ENCODE measurements at regions not wholly inside any gene's neighbourhood (a gene's known extent, or its start where the extent isn't known, plus 50 kb on each side); places are given as distances from the start of the nearest gene placed in this dataset.
A peak's percentile ranks its signal among the peaks of the same experiment; 100 is the strongest.
"Not testable (repeated sequence)": the region's sequence is repeated elsewhere in the genome, so short reads cannot be mapped to it uniquely, and the experiment has no call there.

DNA sequence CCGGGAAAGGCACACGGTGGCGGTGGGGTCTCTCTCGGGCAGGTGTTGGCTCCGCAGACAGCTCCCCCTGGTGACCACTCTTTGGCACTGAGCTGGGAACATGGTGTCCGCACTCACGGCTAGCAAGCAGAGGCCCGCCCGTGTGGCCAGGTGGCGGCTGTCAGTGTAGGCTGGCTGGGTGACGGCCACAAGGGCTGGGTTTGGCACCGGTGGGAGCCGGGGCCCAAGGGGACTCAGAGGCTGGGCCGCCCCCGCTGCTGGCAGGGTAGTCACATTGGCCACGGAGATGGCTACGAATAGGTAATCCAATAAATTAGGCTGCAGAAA lies 1071.7 kb downstream of the RPIA start:
- TF ChIP-seq CTCF (IDR thresholded peaks at IDR 0.05; ENCODE audit: insufficient read depth in 1 of 2, low read depth in 1 of 2, low read length in 1 of 2, severe bottlenecking in 1 of 2, unreplicated experiment in 1 of 2) = peak in 1 of 2 experiments; percentile 38
- Histone ChIP-seq H3K36me3 (ENCODE audit: control insufficient read depth, insufficient read depth, low read length) (no peaks in the 10 kb centered on the region), H3K27me3 (replicated peaks; ENCODE audit: control insufficient read depth, insufficient read depth, low read length) (no peaks in the 10 kb centered on the region), H3K4me1 (no peaks in the 10 kb centered on the region), H3K4me3 (ENCODE audit: low read depth, low read length) (no peak overlapping the region), H3K9me3 (no peaks in the 10 kb centered on the region; the same call in 1 of the 2 replicates)
- no peak overlapping the region for H3K4me3 Mint-ChIP-seq (ENCODE audit: unreplicated experiment)
- no peaks in the 10 kb centered on the region for H3K36me3 Mint-ChIP-seq (ENCODE audit: insufficient read depth, unreplicated experiment)
- H3K4me1 Mint-ChIP-seq (ENCODE audit: low read depth, unreplicated experiment) = no peaks in the 10 kb centered on the region
- intact Hi-C loops (cut with micrococcal nuclease; ENCODE audit: unreplicated experiment) = no loop called here
- no TSS peak for BruUV-seq (replicated peaks)
- ChIA-PET POLR2A (no interaction called here), CTCF (no interaction called here)
- H3K27me3 Mint-ChIP-seq (ENCODE audit: insufficient read depth, unreplicated experiment) = peaks cover 15% of the 10 kb centered on the region
- DNase-seq = peak in 1 of 2 experiments; percentile 40
- no peaks in the 10 kb centered on the region for H3K9me3 Mint-ChIP-seq (ENCODE audit: unreplicated experiment)
- no peak overlapping the region for H3K27ac Mint-ChIP-seq (ENCODE audit: unreplicated experiment)

DNA sequence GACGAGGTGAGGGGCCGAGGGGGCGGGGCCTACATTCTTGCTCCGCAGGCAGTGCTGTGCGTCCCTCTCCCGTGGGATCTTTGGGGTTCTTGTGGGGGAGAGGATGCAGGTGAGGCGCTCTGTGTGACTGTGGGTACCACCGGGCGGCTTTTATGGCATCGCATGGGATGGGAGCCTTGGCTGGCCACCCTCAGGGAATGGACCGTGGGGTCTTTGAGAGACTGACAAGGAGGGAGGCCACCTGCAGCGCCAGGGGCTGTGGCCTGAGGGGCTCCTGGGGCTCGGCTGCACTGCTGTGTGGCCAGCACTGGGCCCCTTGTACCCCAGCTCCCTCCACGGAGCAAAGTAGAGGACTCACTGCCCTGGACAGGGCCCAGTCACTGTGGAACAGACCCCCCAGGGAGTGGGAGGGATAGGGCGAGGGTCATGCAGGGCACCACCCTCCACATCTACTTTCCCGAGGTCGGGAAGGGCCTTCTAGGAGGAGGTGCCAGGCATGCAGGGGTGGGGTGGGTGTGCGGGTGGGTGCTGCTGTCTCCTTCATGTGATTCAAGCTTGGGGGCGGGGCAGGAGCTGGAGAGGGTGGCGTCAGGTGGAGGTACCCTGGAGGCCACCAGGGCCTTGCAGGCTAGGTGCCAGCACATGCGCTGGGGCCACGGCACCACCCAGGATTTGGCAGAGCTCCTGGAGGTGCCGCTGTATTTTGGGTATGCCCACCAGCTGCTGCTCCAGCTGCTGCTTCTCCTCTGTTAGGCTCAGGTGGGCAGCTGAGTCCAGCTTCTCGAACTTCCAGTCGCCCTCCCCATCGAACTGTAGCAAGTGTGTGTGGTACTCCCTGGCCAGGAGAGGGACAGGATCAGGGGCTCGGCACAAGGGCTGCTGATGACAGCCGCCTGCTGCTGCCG lies 1072.4 kb downstream of the RPIA start:
- ChIA-PET CTCF (no interaction called here), POLR2A (no interaction called here)
- H3K4me1 Mint-ChIP-seq (ENCODE audit: low read depth, unreplicated experiment) = no peaks in the 10 kb centered on the region
- peaks cover 12% of the 10 kb centered on the region for H3K27me3 Mint-ChIP-seq (ENCODE audit: insufficient read depth, unreplicated experiment)
- Histone ChIP-seq H3K9me3 (no peaks in the 10 kb centered on the region; the same call in 1 of the 2 replicates), H3K27me3 (replicated peaks; ENCODE audit: control insufficient read depth, insufficient read depth, low read length) (no peaks in the 10 kb centered on the region), H3K4me3 (ENCODE audit: low read depth, low read length) (no peak overlapping the region), H3K36me3 (ENCODE audit: control insufficient read depth, insufficient read depth, low read length) (no peaks in the 10 kb centered on the region), H3K4me1 (no peaks in the 10 kb centered on the region)
- H3K27ac Mint-ChIP-seq (ENCODE audit: unreplicated experiment) = no peak overlapping the region
- intact Hi-C loops (cut with micrococcal nuclease; ENCODE audit: unreplicated experiment) = no loop called here
- no peak overlapping the region for H3K4me3 Mint-ChIP-seq (ENCODE audit: unreplicated experiment)
- H3K9me3 Mint-ChIP-seq (ENCODE audit: unreplicated experiment) = no peaks in the 10 kb centered on the region
- H3K36me3 Mint-ChIP-seq (ENCODE audit: insufficient read depth, unreplicated experiment) = no peaks in the 10 kb centered on the region
- TF ChIP-seq CTCF (IDR thresholded peaks at IDR 0.05; ENCODE audit: insufficient read depth in 1 of 2, low read depth in 1 of 2, low read length in 1 of 2, severe bottlenecking in 1 of 2, unreplicated experiment in 1 of 2) = no peak
- DNase-seq = peak in 1 of 2 experiments; percentile 40
- BruUV-seq (replicated peaks) = no TSS peak

DNA sequence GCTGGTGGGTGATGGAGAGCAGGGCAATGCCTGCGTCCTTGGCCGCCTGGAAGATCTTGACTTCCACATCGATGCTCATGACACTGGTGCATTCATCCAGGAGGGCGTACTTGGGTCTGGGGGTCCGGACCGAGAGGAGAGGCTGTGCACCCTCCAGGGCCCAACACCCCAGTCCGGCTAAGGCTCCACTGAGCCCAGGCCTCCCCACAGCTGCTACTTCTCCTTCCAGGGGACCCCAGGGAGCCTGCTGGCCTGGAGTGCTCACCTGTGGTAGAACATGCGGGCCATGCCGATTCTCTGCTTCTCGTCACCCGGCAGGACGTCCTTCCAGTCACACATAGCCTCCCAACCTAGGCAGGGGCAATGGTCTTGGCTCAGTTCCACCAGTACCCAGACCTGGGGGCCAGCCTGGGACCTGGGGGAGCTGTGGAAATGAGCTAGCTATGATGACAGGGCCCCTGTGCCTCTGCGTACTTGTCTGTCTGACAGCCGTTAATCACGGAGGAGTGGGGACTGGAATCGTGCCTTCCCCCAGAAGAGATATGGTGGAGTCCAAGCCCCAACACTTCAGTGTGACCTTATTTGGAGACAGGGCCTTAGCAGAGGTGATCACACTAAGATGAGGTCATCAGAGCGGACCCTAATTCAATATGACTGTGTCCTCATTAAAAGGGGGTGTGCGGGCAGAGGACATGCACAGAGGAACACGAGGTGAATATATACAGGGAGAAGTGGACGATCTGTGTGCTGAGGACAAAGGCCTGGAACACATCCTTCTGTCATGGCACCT lies 1073.3 kb downstream of the RPIA start:
- H3K36me3 ChIP-seq (ENCODE audit: control insufficient read depth, insufficient read depth, low read length); H3K4me1 Mint-ChIP-seq (ENCODE audit: low read depth, unreplicated experiment); H3K36me3 Mint-ChIP-seq (ENCODE audit: insufficient read depth, unreplicated experiment); H3K4me1 ChIP-seq; CTCF ChIA-PET; H3K27me3 ChIP-seq (replicated peaks; ENCODE audit: control insufficient read depth, insufficient read depth, low read length); H3K27ac Mint-ChIP-seq (ENCODE audit: unreplicated experiment); H3K9me3 ChIP-seq; H3K4me3 Mint-ChIP-seq (ENCODE audit: unreplicated experiment); intact Hi-C loops (cut with micrococcal nuclease; ENCODE audit: unreplicated experiment); BruUV-seq (replicated peaks); H3K4me3 ChIP-seq (ENCODE audit: low read depth, low read length); H3K9me3 Mint-ChIP-seq (ENCODE audit: unreplicated experiment); POLR2A ChIA-PET: not testable (repeated sequence)
- peaks cover 12% of the 10 kb centered on the region for H3K27me3 Mint-ChIP-seq (ENCODE audit: insufficient read depth, unreplicated experiment)
- DNase-seq = peak in 1 of 2 experiments; percentile 32

DNA sequence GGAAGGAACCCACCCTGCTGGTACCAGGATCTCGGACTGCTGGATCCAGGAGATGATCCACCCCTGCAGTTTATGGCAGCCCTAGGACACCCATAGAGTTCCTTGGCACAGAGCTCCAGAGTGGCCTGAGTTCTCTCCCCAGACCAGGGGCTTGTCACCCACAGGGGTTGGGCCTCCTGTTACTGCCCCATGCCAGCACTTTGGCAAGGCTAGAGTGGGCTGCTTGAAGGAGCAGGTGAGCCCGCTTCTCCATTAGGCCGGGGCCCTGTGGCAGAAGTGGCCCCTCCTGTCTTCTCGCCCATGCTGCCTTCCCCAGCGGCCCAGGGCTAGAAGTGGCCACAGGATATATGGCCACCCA lies 1073.9 kb downstream of the RPIA start:
- H3K27ac Mint-ChIP-seq (ENCODE audit: unreplicated experiment); H3K9me3 ChIP-seq; POLR2A ChIA-PET; BruUV-seq (replicated peaks); H3K4me3 Mint-ChIP-seq (ENCODE audit: unreplicated experiment); H3K4me1 ChIP-seq; H3K36me3 ChIP-seq (ENCODE audit: control insufficient read depth, insufficient read depth, low read length); H3K4me1 Mint-ChIP-seq (ENCODE audit: low read depth, unreplicated experiment); CTCF ChIA-PET; H3K27me3 ChIP-seq (replicated peaks; ENCODE audit: control insufficient read depth, insufficient read depth, low read length); H3K4me3 ChIP-seq (ENCODE audit: low read depth, low read length); H3K36me3 Mint-ChIP-seq (ENCODE audit: insufficient read depth, unreplicated experiment); H3K9me3 Mint-ChIP-seq (ENCODE audit: unreplicated experiment); intact Hi-C loops (cut with micrococcal nuclease; ENCODE audit: unreplicated experiment): not testable (repeated sequence)
- H3K27me3 Mint-ChIP-seq (ENCODE audit: insufficient read depth, unreplicated experiment) = peaks cover 12% of the 10 kb centered on the region
- DNase-seq = peak in 1 of 2 experiments; percentile 31

DNA sequence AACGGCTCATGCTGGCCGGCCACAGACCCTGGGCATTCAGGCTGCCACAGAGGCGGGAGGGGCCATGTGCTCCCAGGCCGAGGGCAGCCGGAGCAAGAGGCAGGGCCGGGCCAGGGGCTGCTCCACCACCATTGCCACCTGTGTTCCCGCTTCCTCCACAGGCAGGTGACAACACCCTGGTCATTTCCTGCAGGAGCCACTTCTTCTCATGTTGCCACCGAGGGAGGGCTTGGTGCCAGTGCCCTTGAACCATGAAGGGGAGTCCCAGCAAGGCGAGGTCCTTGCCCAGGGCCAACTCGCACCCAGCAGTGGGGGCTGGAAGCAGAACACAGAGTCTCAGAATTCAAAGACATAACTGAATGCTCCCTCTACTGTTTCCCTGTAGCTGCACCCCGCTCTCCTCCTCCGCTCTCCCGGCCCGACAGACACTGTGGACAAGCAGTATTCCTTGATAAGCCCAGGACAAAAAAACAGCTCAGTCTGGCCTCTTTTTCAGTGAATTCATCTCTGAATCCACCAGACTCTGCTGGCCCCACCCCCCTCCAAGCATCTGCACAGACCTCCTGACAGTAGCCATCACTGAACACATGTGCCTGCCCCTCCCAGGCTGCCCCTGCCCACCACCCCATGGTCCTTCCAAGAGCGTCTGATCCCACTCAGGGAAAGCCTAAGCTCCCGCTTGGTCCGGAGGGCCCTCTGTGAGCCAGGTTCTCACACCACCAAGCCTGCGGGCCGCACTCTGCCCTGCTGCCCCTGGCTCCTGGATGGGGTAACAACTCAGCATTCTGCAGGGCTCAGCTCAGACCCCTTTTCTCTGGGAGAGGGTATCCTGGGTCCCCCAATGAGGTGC lies 1074.9 kb downstream of the RPIA start:
- intact Hi-C loops (cut with micrococcal nuclease; ENCODE audit: unreplicated experiment); H3K4me1 ChIP-seq; H3K4me1 Mint-ChIP-seq (ENCODE audit: low read depth, unreplicated experiment); H3K36me3 Mint-ChIP-seq (ENCODE audit: insufficient read depth, unreplicated experiment); H3K27me3 ChIP-seq (replicated peaks; ENCODE audit: control insufficient read depth, insufficient read depth, low read length); H3K27ac Mint-ChIP-seq (ENCODE audit: unreplicated experiment); CTCF ChIA-PET; H3K4me3 ChIP-seq (ENCODE audit: low read depth, low read length); H3K9me3 Mint-ChIP-seq (ENCODE audit: unreplicated experiment); H3K4me3 Mint-ChIP-seq (ENCODE audit: unreplicated experiment); H3K36me3 ChIP-seq (ENCODE audit: control insufficient read depth, insufficient read depth, low read length); BruUV-seq (replicated peaks); H3K9me3 ChIP-seq; POLR2A ChIA-PET; H3K27me3 Mint-ChIP-seq (ENCODE audit: insufficient read depth, unreplicated experiment): not testable (repeated sequence)
- DNase-seq = peak in 1 of 2 experiments; percentile 34
